ENCODE measurements at regions not wholly inside any gene's neighbourhood (a gene's known extent, or its start where the extent isn't known, plus 50 kb on each side); places are given as distances from the start of the nearest gene placed in this dataset.

DNA sequence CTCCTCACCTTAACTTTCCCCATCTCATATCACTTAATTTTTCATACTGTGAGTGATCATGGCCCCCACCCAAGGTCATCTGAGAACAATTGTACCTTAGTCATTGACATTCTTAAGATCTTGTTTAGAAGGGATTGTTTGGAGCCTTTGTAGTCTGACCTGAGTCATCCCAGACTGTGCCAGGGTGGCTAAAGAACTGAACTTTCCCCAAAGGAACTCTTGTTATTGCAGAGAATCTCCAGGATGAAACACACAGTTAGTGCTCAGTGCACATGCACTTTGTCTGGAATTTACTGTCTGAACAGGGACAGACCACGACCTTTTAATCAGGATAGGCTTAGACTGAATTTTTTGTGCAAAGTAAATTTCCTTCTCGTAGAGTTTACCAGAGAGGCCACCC is 112.6 kb upstream of the CCN2 start:
- Mint-ChIP-seq H3K36me3 (ENCODE audit: low read depth) (no peaks in the 10 kb centered on the region), H3K27ac (no peak overlapping the region), H3K4me3 (no peak overlapping the region), H3K9me3 (no peaks in the 10 kb centered on the region), H3K4me1 (ENCODE audit: low read depth) (no peaks in the 10 kb centered on the region), H3K27me3 (no peaks in the 10 kb centered on the region)
- no peak for DNase-seq
- no peaks in the 10 kb centered on the region for H3K36me3 ChIP-seq (ENCODE audit: insufficient read depth, low read length)
- H3K27me3 ChIP-seq (ENCODE audit: control insufficient read depth in 1 of 2, insufficient read depth in 2 of 2, low read length in 2 of 2): no peaks in the 10 kb centered on the region
- TF ChIP-seq, protein P1, sequence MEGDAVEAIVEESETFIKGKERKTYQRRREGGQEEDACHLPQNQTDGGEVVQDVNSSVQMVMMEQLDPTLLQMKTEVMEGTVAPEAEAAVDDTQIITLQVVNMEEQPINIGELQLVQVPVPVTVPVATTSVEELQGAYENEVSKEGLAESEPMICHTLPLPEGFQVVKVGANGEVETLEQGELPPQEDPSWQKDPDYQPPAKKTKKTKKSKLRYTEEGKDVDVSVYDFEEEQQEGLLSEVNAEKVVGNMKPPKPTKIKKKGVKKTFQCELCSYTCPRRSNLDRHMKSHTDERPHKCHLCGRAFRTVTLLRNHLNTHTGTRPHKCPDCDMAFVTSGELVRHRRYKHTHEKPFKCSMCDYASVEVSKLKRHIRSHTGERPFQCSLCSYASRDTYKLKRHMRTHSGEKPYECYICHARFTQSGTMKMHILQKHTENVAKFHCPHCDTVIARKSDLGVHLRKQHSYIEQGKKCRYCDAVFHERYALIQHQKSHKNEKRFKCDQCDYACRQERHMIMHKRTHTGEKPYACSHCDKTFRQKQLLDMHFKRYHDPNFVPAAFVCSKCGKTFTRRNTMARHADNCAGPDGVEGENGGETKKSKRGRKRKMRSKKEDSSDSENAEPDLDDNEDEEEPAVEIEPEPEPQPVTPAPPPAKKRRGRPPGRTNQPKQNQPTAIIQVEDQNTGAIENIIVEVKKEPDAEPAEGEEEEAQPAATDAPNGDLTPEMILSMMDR (IDR thresholded peaks at IDR 0.05): no peak
- ChIA-PET CTCF (no interaction called here), POLR2A (no interaction called here)
- H3K4me3 ChIP-seq (ENCODE audit: low read length): no peak overlapping the region
- no peaks in the 10 kb centered on the region for H3K9me3 ChIP-seq (ENCODE audit: control insufficient read depth in 1 of 2, insufficient read depth in 1 of 2, low read length in 2 of 2)
- no peak for ATAC-seq (ENCODE audit: poor library complexity)
- intact Hi-C loops (cut with DNase I, micrococcal nuclease): no loop called here
- no peaks in the 10 kb centered on the region for H3K4me1 ChIP-seq (ENCODE audit: insufficient read depth, low read length)
- H3K27ac ChIP-seq (ENCODE audit: low read depth in 1 of 2, low read length in 2 of 2): no peak overlapping the region

DNA sequence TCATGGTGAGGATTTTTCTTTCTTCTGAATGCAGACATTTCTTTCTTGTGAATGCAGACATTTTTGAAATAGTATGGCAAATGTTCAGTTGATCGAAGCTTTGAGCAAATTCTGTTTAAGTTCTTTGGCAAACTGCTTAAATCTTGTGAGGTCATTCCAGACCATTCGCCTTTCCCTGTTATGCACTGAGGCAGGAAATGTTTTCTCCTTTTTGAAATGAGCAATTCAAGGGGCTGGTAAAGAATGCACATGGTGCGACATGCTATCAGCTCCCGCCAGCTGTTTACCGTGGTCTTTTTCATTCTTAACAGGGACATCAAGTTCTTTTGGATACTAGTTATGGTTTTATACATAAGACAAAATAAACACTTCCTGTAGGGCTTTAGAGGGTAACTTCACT is 112.0 kb upstream of the CCN2 start:
- Mint-ChIP-seq H3K4me1 (ENCODE audit: low read depth) (no peaks in the 10 kb centered on the region), H3K27ac (no peak overlapping the region), H3K9me3 (no peaks in the 10 kb centered on the region), H3K4me3 (no peak overlapping the region), H3K27me3 (no peaks in the 10 kb centered on the region), H3K36me3 (ENCODE audit: low read depth) (no peaks in the 10 kb centered on the region)
- Histone ChIP-seq H3K9me3 (ENCODE audit: control insufficient read depth in 1 of 2, insufficient read depth in 1 of 2, low read length in 2 of 2) (no peaks in the 10 kb centered on the region), H3K27ac (ENCODE audit: low read depth in 1 of 2, low read length in 2 of 2) (no peak overlapping the region), H3K4me1 (ENCODE audit: insufficient read depth, low read length) (no peaks in the 10 kb centered on the region), H3K27me3 (ENCODE audit: control insufficient read depth in 1 of 2, insufficient read depth in 2 of 2, low read length in 2 of 2) (no peaks in the 10 kb centered on the region), H3K4me3 (ENCODE audit: low read length) (no peak overlapping the region), H3K36me3 (ENCODE audit: insufficient read depth, low read length) (no peaks in the 10 kb centered on the region)
- TF ChIP-seq, protein P1 (IDR thresholded peaks at IDR 0.05): no peak
- POLR2A ChIA-PET: no interaction called here
- intact Hi-C loops (cut with DNase I, micrococcal nuclease): no loop called here
- CTCF ChIA-PET: no interaction called here
- ATAC-seq (ENCODE audit: poor library complexity): no peak
- no peak for DNase-seq

DNA sequence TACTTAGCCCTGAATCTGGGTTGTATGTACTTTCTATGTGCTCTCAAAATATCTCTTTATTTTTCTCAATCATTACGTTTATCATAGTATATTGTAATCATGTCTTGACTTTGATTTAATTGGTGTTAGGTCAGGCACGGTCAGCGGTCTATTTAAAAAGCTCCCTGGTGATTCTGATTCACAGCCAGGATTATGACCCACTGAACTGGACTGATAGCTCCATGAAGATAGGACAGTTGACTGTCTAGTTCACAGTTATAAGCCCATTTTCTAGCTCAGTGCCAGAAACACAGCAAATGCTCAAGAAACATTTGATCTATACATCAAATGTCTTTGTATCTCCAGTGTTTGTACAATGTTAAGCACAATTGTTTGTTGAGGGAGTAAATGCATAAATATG is 111.5 kb upstream of the CCN2 start:
- TF ChIP-seq, protein P1 (IDR thresholded peaks at IDR 0.05): no peak
- no peaks in the 10 kb centered on the region for H3K27me3 Mint-ChIP-seq
- H3K9me3 Mint-ChIP-seq: no peaks in the 10 kb centered on the region
- H3K27ac ChIP-seq (ENCODE audit: low read depth in 1 of 2, low read length in 2 of 2): no peak overlapping the region
- no peaks in the 10 kb centered on the region for H3K36me3 Mint-ChIP-seq (ENCODE audit: low read depth)
- CTCF ChIA-PET: no interaction called here
- DNase-seq (no peak), ATAC-seq (ENCODE audit: poor library complexity) (no peak)
- intact Hi-C loops (cut with DNase I, micrococcal nuclease): no loop called here
- no peaks in the 10 kb centered on the region for H3K4me1 ChIP-seq (ENCODE audit: insufficient read depth, low read length)
- H3K36me3 ChIP-seq (ENCODE audit: insufficient read depth, low read length): no peaks in the 10 kb centered on the region
- no peaks in the 10 kb centered on the region for H3K27me3 ChIP-seq (ENCODE audit: control insufficient read depth in 1 of 2, insufficient read depth in 2 of 2, low read length in 2 of 2)
- POLR2A ChIA-PET: no interaction called here
- H3K4me3 ChIP-seq (ENCODE audit: low read length): no peak overlapping the region
- no peak overlapping the region for H3K27ac Mint-ChIP-seq
- H3K4me3 Mint-ChIP-seq: no peak overlapping the region
- H3K4me1 Mint-ChIP-seq (ENCODE audit: low read depth): no peaks in the 10 kb centered on the region
- no peaks in the 10 kb centered on the region for H3K9me3 ChIP-seq (ENCODE audit: control insufficient read depth in 1 of 2, insufficient read depth in 1 of 2, low read length in 2 of 2)
